Activated CD4-positive, alpha-beta memory T cell treated with anti-CD3 and anti-CD28 coated beads, Interleukin-2, amount 10 ng/mL, durations not matched to agents 7 days and 5 days (primary cell): ENCODE measurements at regions not wholly inside any gene's neighbourhood (a gene's known extent, or its start where the extent isn't known, plus 50 kb on each side); places are given as distances from the start of the nearest gene placed in this dataset.

ENCODE experiments used
- CTCF ChIA-PET: fragments of 350-600 bp; sonication (Branson Sonifier 250); formaldehyde crosslinking; loops from one replicate; lab custom pipeline; 2021; ENCODE audit warnings: antibody characterized with exemption, inconsistent platforms; lab: Charles Lee
- POLR2A ChIA-PET: fragments of 350-600 bp; sonication (Branson Sonifier 250); formaldehyde crosslinking; loops from one replicate; lab custom pipeline; 2021; ENCODE audit warnings: antibody characterized with exemption; lab: Charles Lee
- DNase-seq: peaks from one replicate; pipeline ENCODE4 v3.0.0-alpha.2; 2020
- H3K27ac Mint-ChIP-seq: one replicate; pipeline ENCODE4 v1.8.0; 2021; ENCODE audit warnings: mild to moderate bottlenecking, mixed read lengths
- H3K27me3 Mint-ChIP-seq: one replicate; pipeline ENCODE4 v1.8.0; 2021; ENCODE audit warnings: mixed read lengths
- H3K36me3 Mint-ChIP-seq: one replicate; pipeline ENCODE4 v1.8.0; 2021; ENCODE audit warnings: low read depth, mixed read lengths
- H3K4me1 Mint-ChIP-seq: one replicate; pipeline ENCODE4 v1.8.0; 2021; ENCODE audit warnings: mixed read lengths
- H3K4me3 Mint-ChIP-seq: one replicate; pipeline ENCODE4 v1.8.0; 2021; ENCODE audit warnings: mild to moderate bottlenecking, mixed read lengths
- H3K9me3 Mint-ChIP-seq: one replicate; pipeline ENCODE4 v1.8.0; 2021; ENCODE audit warnings: mixed read lengths

GRCh38 chr1:222996310-222996975 is 146.6 kb downstream of the TLR5 start:
- no peak overlapping the region for H3K27ac Mint-ChIP-seq

GRCh38 chr1:223000632-223001031 is 142.4 kb downstream of the TLR5 start:
- Mint-ChIP-seq H3K36me3 (no peaks in the 10 kb centered on the region), H3K4me1 (no peaks in the 10 kb centered on the region), H3K4me3 (no peak overlapping the region), H3K9me3 (no peaks in the 10 kb centered on the region), H3K27ac (no peak overlapping the region), H3K27me3 (no peaks in the 10 kb centered on the region)
- POLR2A ChIA-PET: no interaction called here
- CTCF ChIA-PET: no interaction called here
- no peak for DNase-seq

More at GRCh38 chr1:222996310-222996975, 146.6 kb downstream of the TLR5 start:
- Mint-ChIP-seq H3K9me3 (no peaks in the 10 kb centered on the region), H3K36me3 (no peaks in the 10 kb centered on the region), H3K4me3 (no peak overlapping the region), H3K4me1 (no peaks in the 10 kb centered on the region), H3K27me3 (no peaks in the 10 kb centered on the region)
- ChIA-PET CTCF (no interaction called here), POLR2A (no interaction called here)
- no peak for DNase-seq

GRCh38 chr1:223001653-223002634 is 141.1 kb downstream of the TLR5 start:
- no peaks in the 10 kb centered on the region for H3K9me3 Mint-ChIP-seq
- POLR2A ChIA-PET: no interaction called here
- CTCF ChIA-PET: no interaction called here
- H3K36me3 Mint-ChIP-seq: no peaks in the 10 kb centered on the region
- H3K4me1 Mint-ChIP-seq: no peaks in the 10 kb centered on the region
- DNase-seq: no peak
- no peak overlapping the region for H3K4me3 Mint-ChIP-seq
- H3K27ac Mint-ChIP-seq: no peak overlapping the region
- no peaks in the 10 kb centered on the region for H3K27me3 Mint-ChIP-seq

GRCh38 chr1:223003549-223003948 is 139.5 kb downstream of the TLR5 start:
- CTCF ChIA-PET: no interaction called here
- DNase-seq: no peak
- Mint-ChIP-seq H3K36me3 (no peaks in the 10 kb centered on the region), H3K27me3 (peaks cover 2% of the 10 kb centered on the region), H3K27ac (no peak overlapping the region), H3K9me3 (no peaks in the 10 kb centered on the region), H3K4me3 (no peak overlapping the region), H3K4me1 (no peaks in the 10 kb centered on the region)
- POLR2A ChIA-PET: no interaction called here

GRCh38 chr1:223006371-223006770 is 136.7 kb downstream of the TLR5 start:
- DNase-seq: no peak
- CTCF ChIA-PET: no interaction called here
- Mint-ChIP-seq H3K4me1 (no peaks in the 10 kb centered on the region), H3K4me3 (no peak overlapping the region), H3K27me3 (peaks cover 15% of the 10 kb centered on the region), H3K36me3 (no peaks in the 10 kb centered on the region), H3K27ac (no peak overlapping the region), H3K9me3 (no peaks in the 10 kb centered on the region)
- POLR2A ChIA-PET: no interaction called here

- POLR2A ChIA-PET: no interaction called here
Observed at GRCh38 chr1:223006917-223007648, 136.0 kb downstream of the TLR5 start.

GRCh38 chr1:223007935-223008334 is 135.1 kb downstream of the TLR5 start:
- Mint-ChIP-seq H3K4me1 (no peaks in the 10 kb centered on the region), H3K36me3 (no peaks in the 10 kb centered on the region), H3K27me3 (peaks cover 17% of the 10 kb centered on the region), H3K4me3 (no peak overlapping the region), H3K9me3 (no peaks in the 10 kb centered on the region), H3K27ac (no peak overlapping the region)
- ChIA-PET CTCF (no interaction called here), POLR2A (no interaction called here)
- DNase-seq: no peak

More at GRCh38 chr1:223006917-223007648, 136.0 kb downstream of the TLR5 start:
- no peak for DNase-seq
- CTCF ChIA-PET: no interaction called here
- H3K27me3 Mint-ChIP-seq: peaks cover 16% of the 10 kb centered on the region
- no peaks in the 10 kb centered on the region for H3K36me3 Mint-ChIP-seq
- no peaks in the 10 kb centered on the region for H3K9me3 Mint-ChIP-seq
- no peak overlapping the region for H3K4me3 Mint-ChIP-seq
- H3K4me1 Mint-ChIP-seq: no peaks in the 10 kb centered on the region
- no peak overlapping the region for H3K27ac Mint-ChIP-seq

GRCh38 chr1:223008808-223009207 is 134.2 kb downstream of the TLR5 start:
- no peaks in the 10 kb centered on the region for H3K9me3 Mint-ChIP-seq
- ChIA-PET CTCF (no interaction called here), POLR2A (no interaction called here)
- H3K27ac Mint-ChIP-seq: no peak overlapping the region
- peaks cover 23% of the 10 kb centered on the region for H3K27me3 Mint-ChIP-seq
- H3K36me3 Mint-ChIP-seq: no peaks in the 10 kb centered on the region
- no peak overlapping the region for H3K4me3 Mint-ChIP-seq
- no peak for DNase-seq
- no peaks in the 10 kb centered on the region for H3K4me1 Mint-ChIP-seq

- H3K4me1 Mint-ChIP-seq: no peaks in the 10 kb centered on the region
- H3K4me3 Mint-ChIP-seq: no peak overlapping the region
- no peak overlapping the region for H3K27ac Mint-ChIP-seq
- H3K9me3 Mint-ChIP-seq: no peaks in the 10 kb centered on the region
- H3K36me3 Mint-ChIP-seq: no peaks in the 10 kb centered on the region
- H3K27me3 Mint-ChIP-seq: peaks cover 23% of the 10 kb centered on the region
- POLR2A ChIA-PET: no interaction called here
- CTCF ChIA-PET: no interaction called here
- no peak for DNase-seq
Observed at GRCh38 chr1:223009406-223009805, 133.6 kb downstream of the TLR5 start.

GRCh38 chr1:223010582-223011504 is 132.2 kb downstream of the TLR5 start:
- CTCF ChIA-PET: no interaction called here

GRCh38 chr1:223011505-223011856 is 131.6 kb downstream of the TLR5 start:
- POLR2A ChIA-PET: no interaction called here
- no peak for DNase-seq
- no peak overlapping the region for H3K27ac Mint-ChIP-seq
- no peaks in the 10 kb centered on the region for H3K4me1 Mint-ChIP-seq
- H3K4me3 Mint-ChIP-seq: no peak overlapping the region
- H3K36me3 Mint-ChIP-seq: no peaks in the 10 kb centered on the region
- H3K9me3 Mint-ChIP-seq: no peaks in the 10 kb centered on the region
- CTCF ChIA-PET: no interaction called here
- H3K27me3 Mint-ChIP-seq: peaks cover 23% of the 10 kb centered on the region

More at GRCh38 chr1:223010582-223011504, 132.2 kb downstream of the TLR5 start:
- no peak overlapping the region for H3K4me3 Mint-ChIP-seq
- no peaks in the 10 kb centered on the region for H3K36me3 Mint-ChIP-seq
- no peak overlapping the region for H3K27ac Mint-ChIP-seq
- DNase-seq: no peak
- H3K9me3 Mint-ChIP-seq: no peaks in the 10 kb centered on the region
- POLR2A ChIA-PET: no interaction called here
- no peaks in the 10 kb centered on the region for H3K4me1 Mint-ChIP-seq
- H3K27me3 Mint-ChIP-seq: peaks cover 23% of the 10 kb centered on the region

- ChIA-PET POLR2A (no interaction called here), CTCF (no interaction called here)
- Mint-ChIP-seq H3K27me3 (peaks cover 23% of the 10 kb centered on the region), H3K27ac (no peak overlapping the region), H3K4me3 (no peak overlapping the region), H3K36me3 (no peaks in the 10 kb centered on the region), H3K4me1 (no peaks in the 10 kb centered on the region), H3K9me3 (no peaks in the 10 kb centered on the region)
- no peak for DNase-seq
Observed at GRCh38 chr1:223012176-223012788, 130.8 kb downstream of the TLR5 start.
